ENCODE measurements at regions not wholly inside any gene's neighbourhood (a gene's known extent, or its start where the extent isn't known, plus 50 kb on each side); places are given as distances from the start of the nearest gene placed in this dataset.

DNA sequence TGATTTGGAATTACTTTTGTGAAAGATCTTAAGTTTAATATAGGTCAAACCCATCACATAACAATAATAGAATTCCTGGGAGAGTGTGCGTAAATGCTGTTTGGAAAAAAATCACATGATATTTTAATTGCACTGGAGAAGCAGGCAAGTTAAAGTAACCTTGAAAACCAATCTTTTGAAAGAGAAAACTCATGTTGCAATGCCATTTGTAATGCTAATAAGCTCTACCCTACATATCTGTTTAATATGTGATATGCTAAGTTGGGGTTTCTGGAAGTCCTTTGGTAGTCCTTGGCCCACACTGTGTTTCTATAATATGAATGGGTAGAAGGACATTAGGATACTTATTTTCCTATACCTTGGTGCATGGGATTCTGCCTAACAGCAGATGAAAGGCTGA, 370.4 kb downstream of the DDX10 start:
- no peak for ATAC-seq
- H3K4me3 ChIP-seq = no peak overlapping the region
- H3K9me3 ChIP-seq = no peaks in the 10 kb centered on the region
- no peaks in the 10 kb centered on the region for H3K36me3 ChIP-seq (ENCODE audit: low read depth)
- no peaks in the 10 kb centered on the region for H3K4me1 ChIP-seq (ENCODE audit: low read depth)
- TF ChIP-seq, protein P1, sequence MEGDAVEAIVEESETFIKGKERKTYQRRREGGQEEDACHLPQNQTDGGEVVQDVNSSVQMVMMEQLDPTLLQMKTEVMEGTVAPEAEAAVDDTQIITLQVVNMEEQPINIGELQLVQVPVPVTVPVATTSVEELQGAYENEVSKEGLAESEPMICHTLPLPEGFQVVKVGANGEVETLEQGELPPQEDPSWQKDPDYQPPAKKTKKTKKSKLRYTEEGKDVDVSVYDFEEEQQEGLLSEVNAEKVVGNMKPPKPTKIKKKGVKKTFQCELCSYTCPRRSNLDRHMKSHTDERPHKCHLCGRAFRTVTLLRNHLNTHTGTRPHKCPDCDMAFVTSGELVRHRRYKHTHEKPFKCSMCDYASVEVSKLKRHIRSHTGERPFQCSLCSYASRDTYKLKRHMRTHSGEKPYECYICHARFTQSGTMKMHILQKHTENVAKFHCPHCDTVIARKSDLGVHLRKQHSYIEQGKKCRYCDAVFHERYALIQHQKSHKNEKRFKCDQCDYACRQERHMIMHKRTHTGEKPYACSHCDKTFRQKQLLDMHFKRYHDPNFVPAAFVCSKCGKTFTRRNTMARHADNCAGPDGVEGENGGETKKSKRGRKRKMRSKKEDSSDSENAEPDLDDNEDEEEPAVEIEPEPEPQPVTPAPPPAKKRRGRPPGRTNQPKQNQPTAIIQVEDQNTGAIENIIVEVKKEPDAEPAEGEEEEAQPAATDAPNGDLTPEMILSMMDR (IDR thresholded peaks at IDR 0.05) = no peak
- DNase-seq = no peak
- intact Hi-C loops (cut with DNase I, micrococcal nuclease) = no loop called here

DNA sequence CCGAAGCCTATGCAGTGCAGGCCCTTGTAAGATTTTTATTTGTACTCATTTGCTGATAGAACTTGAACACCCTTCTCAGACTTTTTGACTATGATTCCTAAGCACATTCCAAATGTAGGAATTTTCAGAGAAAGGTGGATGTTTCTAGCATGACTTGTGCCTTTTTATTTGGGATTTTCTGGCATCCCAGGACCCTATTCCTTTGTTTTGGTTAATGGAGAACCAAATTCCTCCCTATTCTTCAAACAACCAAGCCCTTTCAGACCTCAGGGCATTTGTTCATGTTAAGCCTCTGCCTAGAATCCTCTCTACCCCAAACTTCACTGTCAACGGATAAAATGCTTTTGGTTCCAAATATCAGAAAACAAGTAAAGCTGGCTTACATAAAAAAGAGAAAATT, 371.1 kb downstream of the DDX10 start:
- intact Hi-C loops (cut with DNase I, micrococcal nuclease) = no loop called here
- Histone ChIP-seq H3K36me3 (ENCODE audit: low read depth) (no peaks in the 10 kb centered on the region), H3K9me3 (no peaks in the 10 kb centered on the region), H3K4me3 (no peak overlapping the region), H3K4me1 (ENCODE audit: low read depth) (no peaks in the 10 kb centered on the region)
- DNase-seq (no peak), ATAC-seq (no peak)
- TF ChIP-seq, protein P1 (IDR thresholded peaks at IDR 0.05) = no peak

DNA sequence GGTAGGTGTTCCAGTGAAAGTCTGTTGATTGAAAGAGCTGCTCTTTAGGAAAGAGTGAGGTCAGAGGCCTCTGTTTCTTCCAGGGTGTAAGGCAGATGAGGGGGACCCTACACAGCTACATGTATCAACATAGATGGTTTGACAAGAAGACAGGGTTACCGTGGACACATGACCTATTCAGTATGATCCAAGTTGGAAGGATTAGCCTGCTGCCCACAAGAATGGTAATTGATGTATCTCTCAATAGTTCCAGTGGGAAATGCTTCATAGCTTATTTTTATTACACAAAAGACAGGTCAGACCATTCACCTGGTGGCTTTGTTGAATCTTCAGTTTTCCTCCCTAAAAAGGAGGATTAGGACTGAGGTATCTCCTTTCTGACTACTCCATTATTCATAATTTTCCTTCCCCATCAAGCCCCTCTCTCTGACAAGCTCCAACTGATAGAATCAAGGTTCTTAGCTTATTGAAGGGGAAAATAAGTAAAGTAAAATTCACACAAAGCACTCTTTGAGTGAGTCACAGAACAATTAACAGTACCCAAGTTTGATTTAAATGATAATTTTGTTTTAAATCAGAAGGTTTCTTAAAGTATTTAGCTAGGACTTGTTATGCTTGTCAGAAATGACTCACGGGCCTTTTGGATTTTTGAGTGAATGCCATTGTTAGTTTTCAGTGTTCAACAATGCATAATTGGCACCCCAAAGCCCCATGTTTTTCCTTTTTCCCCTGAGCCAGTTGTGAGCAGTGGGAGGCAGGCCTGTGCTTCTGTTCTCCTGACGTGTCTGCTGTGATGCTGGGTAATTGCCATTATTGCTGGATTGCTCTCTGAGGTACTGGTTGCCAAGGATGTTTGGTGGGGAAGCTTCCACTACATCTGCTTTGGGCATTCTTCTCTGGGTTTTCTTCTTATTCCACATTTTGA, 373.2 kb downstream of the DDX10 start:
- intact Hi-C loops (cut with DNase I, micrococcal nuclease) = no loop called here
- TF ChIP-seq, protein P1 (IDR thresholded peaks at IDR 0.05) = no peak
- no peaks in the 10 kb centered on the region for H3K36me3 ChIP-seq (ENCODE audit: low read depth)
- H3K4me1 ChIP-seq (ENCODE audit: low read depth) = no peaks in the 10 kb centered on the region
- no peaks in the 10 kb centered on the region for H3K9me3 ChIP-seq
- ATAC-seq (no peak), DNase-seq (no peak)
- H3K4me3 ChIP-seq = no peak overlapping the region

DNA sequence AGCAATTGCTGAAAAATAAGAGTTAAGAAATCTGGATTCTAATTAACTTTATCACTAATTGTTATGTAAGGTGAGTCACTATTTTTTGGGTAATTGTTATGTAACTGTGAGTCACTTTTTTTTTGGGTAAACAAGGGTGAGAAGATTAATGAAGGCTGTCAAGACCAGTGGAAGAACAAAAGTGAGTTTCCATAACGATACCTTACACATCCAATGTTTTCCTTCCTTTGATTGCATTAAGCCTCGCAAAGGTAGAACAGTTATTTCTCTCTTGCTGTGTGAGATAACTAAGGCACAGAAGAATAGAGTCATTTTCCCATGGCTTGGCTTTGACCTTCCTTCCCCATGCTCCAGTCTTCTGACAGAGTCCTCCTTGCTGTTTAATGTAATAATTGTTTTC, 374.7 kb downstream of the DDX10 start:
- TF ChIP-seq, protein P1 (IDR thresholded peaks at IDR 0.05) = no peak
- no peak overlapping the region for H3K4me3 ChIP-seq
- H3K4me1 ChIP-seq (ENCODE audit: low read depth) = no peaks in the 10 kb centered on the region
- DNase-seq (no peak), ATAC-seq (no peak)
- H3K9me3 ChIP-seq = no peaks in the 10 kb centered on the region
- intact Hi-C loops (cut with DNase I, micrococcal nuclease) = no loop called here
- H3K36me3 ChIP-seq (ENCODE audit: low read depth) = no peaks in the 10 kb centered on the region

DNA sequence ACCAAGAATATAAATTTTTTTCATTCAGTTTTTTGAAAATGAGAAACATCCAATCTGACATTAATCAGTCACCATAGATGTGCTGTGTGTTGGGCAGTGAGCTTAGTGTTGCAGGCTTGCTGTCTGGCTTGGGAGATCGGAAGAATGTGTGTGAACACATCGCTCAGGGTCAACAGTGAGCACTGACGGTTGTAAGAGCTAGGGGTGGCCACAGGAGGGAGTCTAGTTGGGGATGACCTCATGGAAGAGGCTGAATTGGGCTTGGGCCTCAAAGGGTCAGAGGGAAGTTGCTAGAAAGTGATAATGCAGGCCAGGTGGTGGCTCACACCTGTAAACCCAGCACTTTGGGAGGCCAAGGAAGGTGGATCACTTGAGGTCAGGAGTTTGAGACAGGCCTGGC, 375.4 kb downstream of the DDX10 start:
- Histone ChIP-seq H3K4me3 (no peak overlapping the region), H3K36me3 (ENCODE audit: low read depth) (no peaks in the 10 kb centered on the region), H3K9me3 (no peaks in the 10 kb centered on the region), H3K4me1 (ENCODE audit: low read depth) (no peaks in the 10 kb centered on the region)
- no peak for DNase-seq
- intact Hi-C loops (cut with DNase I, micrococcal nuclease) = no loop called here
- no peak for ATAC-seq
- TF ChIP-seq, protein P1 (IDR thresholded peaks at IDR 0.05) = no peak
